GM18502 (cell line): ENCODE measurements at regions not wholly inside any gene's neighbourhood (a gene's known extent, or its start where the extent isn't known, plus 50 kb on each side); places are given as distances from the start of the nearest gene placed in this dataset.

Source experiments
- ATAC-seq: cut with Tn5 transposase; IDR thresholded peaks from one replicate; pipeline ENCODE4 v1.9.1; 2021; ENCODE audit warnings: mild to moderate bottlenecking; ENCODE audit not compliant: unreplicated experiment, poor library complexity

- ATAC-seq = no peak
Measured at GRCh38 chr10:89879121-89879520, 177.7 kb downstream of the KIF20B start.

GRCh38 chr10:89887406-89887805 lies 186.0 kb downstream of the KIF20B start:
- peak; percentile 59 for ATAC-seq

GRCh38 chr10:89887830-89888229 lies 186.4 kb downstream of the KIF20B start:
- peak; percentile 75 for ATAC-seq

- peak; percentile 76 for ATAC-seq
Measured at GRCh38 chr10:89888321-89889070, 187.1 kb downstream of the KIF20B start.

- ATAC-seq = no peak
Measured at GRCh38 chr10:89889606-89890005, 188.2 kb downstream of the KIF20B start.

GRCh38 chr10:89891006-89891535 lies 189.7 kb downstream of the KIF20B start:
- no peak for ATAC-seq

GRCh38 chr10:89894051-89894450 lies 192.7 kb downstream of the KIF20B start:
- no peak for ATAC-seq

GRCh38 chr10:89900554-89900953 lies 199.2 kb downstream of the KIF20B start:
- no peak for ATAC-seq

GRCh38 chr10:89901895-89902294 lies 200.5 kb downstream of the KIF20B start:
- no peak for ATAC-seq

- no peak for ATAC-seq
Measured at GRCh38 chr10:89904755-89905154, 203.4 kb downstream of the KIF20B start.

- ATAC-seq = no peak
Measured at GRCh38 chr10:89909752-89910151, 208.4 kb downstream of the KIF20B start.

- ATAC-seq = no peak
Measured at GRCh38 chr10:89915021-89915420, 213.6 kb downstream of the KIF20B start.

- ATAC-seq = no peak
Measured at GRCh38 chr10:89915968-89916367, 214.6 kb downstream of the KIF20B start.

GRCh38 chr10:89916468-89917215 lies 215.3 kb downstream of the KIF20B start:
- no peak for ATAC-seq

GRCh38 chr10:89921403-89921802 lies 220.0 kb downstream of the KIF20B start:
- no peak for ATAC-seq

- ATAC-seq = no peak
Measured at GRCh38 chr10:89923661-89924060, 222.3 kb downstream of the KIF20B start.

GRCh38 chr10:89924261-89924660 lies 222.9 kb downstream of the KIF20B start:
- ATAC-seq = no peak

- ATAC-seq = no peak
Measured at GRCh38 chr10:89926736-89927135, 225.3 kb downstream of the KIF20B start.

- ATAC-seq = no peak
Measured at GRCh38 chr10:89929282-89930026, 228.1 kb downstream of the KIF20B start.

GRCh38 chr10:89937494-89937893 lies 236.1 kb downstream of the KIF20B start:
- no peak for ATAC-seq

GRCh38 chr10:89940076-89940475 lies 238.7 kb downstream of the KIF20B start:
- no peak for ATAC-seq
